ENCODE measurements at regions not wholly inside any gene's neighbourhood (a gene's known extent, or its start where the extent isn't known, plus 50 kb on each side); places are given as distances from the start of the nearest gene placed in this dataset.

DNA sequence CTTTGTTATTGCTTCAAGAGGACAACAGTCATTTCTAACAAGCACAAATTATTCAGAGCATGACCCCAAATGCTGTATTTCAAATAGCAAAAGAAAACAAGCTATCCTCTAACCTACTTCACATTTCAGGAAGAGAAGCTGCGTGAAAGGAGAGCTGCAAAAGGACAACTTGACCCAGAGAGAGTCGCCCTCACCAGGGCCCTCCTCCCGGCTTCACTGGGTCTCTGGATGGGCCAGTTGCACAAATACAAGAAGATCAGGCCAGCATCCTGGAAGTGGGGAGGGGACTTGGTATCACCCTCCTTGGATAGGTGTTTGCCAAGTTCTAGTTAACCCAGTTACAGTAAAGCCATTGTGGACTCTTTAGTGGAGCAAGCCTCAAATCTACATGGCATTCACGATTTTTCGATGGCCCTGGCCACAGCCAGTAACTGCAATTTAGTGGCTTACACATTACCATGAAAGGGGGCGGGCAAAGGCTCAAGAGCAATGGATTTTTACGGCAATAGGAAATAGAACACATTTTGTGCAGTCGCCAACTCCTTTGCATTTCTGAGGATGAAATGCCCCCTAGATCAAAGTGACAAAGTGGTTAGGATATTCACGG lies 166.9 kb upstream of the DIO2 start:
- H3K27me3 ChIP-seq (ENCODE audit: control insufficient read depth in 1 of 2, insufficient read depth in 2 of 2, low read length in 2 of 2) = no peaks in the 10 kb centered on the region
- peaks cover 0 to 4% of the 10 kb centered on the region in 2 experiments for H3K9me3 ChIP-seq (ENCODE audit: control insufficient read depth in 1 of 2, insufficient read depth in 1 of 2, low read length in 2 of 2)
- H3K27ac ChIP-seq (ENCODE audit: low read depth in 1 of 2, low read length in 2 of 2) = no peak overlapping the region
- Mint-ChIP-seq H3K4me3 (no peak overlapping the region), H3K4me1 (ENCODE audit: low read depth) (no peaks in the 10 kb centered on the region), H3K27me3 (no peaks in the 10 kb centered on the region), H3K36me3 (ENCODE audit: low read depth) (no peaks in the 10 kb centered on the region), H3K9me3 (peaks cover 3% of the 10 kb centered on the region), H3K27ac (no peak overlapping the region)
- TF ChIP-seq, protein P1, sequence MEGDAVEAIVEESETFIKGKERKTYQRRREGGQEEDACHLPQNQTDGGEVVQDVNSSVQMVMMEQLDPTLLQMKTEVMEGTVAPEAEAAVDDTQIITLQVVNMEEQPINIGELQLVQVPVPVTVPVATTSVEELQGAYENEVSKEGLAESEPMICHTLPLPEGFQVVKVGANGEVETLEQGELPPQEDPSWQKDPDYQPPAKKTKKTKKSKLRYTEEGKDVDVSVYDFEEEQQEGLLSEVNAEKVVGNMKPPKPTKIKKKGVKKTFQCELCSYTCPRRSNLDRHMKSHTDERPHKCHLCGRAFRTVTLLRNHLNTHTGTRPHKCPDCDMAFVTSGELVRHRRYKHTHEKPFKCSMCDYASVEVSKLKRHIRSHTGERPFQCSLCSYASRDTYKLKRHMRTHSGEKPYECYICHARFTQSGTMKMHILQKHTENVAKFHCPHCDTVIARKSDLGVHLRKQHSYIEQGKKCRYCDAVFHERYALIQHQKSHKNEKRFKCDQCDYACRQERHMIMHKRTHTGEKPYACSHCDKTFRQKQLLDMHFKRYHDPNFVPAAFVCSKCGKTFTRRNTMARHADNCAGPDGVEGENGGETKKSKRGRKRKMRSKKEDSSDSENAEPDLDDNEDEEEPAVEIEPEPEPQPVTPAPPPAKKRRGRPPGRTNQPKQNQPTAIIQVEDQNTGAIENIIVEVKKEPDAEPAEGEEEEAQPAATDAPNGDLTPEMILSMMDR (IDR thresholded peaks at IDR 0.05) = no peak
- DNase-seq (no peak), ATAC-seq (ENCODE audit: poor library complexity) (no peak)
- H3K36me3 ChIP-seq (ENCODE audit: insufficient read depth, low read length) = no peaks in the 10 kb centered on the region
- ChIA-PET CTCF (no interaction called here), POLR2A (no interaction called here)
- intact Hi-C loops (cut with DNase I, micrococcal nuclease) = no loop called here
- no peaks in the 10 kb centered on the region for H3K4me1 ChIP-seq (ENCODE audit: insufficient read depth, low read length)
- no peak overlapping the region for H3K4me3 ChIP-seq (ENCODE audit: low read length)

- no peak for DNase-seq
- H3K36me3 Mint-ChIP-seq (ENCODE audit: low read depth) = no peaks in the 10 kb centered on the region
- intact Hi-C loops (cut with DNase I, micrococcal nuclease) = no loop called here
- no peak overlapping the region for H3K27ac Mint-ChIP-seq
- H3K9me3 Mint-ChIP-seq = peaks cover 9% of the 10 kb centered on the region
- Histone ChIP-seq H3K36me3 (ENCODE audit: insufficient read depth, low read length) (no peaks in the 10 kb centered on the region), H3K9me3 (ENCODE audit: control insufficient read depth in 1 of 2, insufficient read depth in 1 of 2, low read length in 2 of 2) (no peaks in the 10 kb centered on the region), H3K4me3 (ENCODE audit: low read length) (no peak overlapping the region), H3K27ac (ENCODE audit: low read depth in 1 of 2, low read length in 2 of 2) (no peak overlapping the region), H3K27me3 (ENCODE audit: control insufficient read depth in 1 of 2, insufficient read depth in 2 of 2, low read length in 2 of 2) (no peaks in the 10 kb centered on the region), H3K4me1 (ENCODE audit: insufficient read depth, low read length) (no peaks in the 10 kb centered on the region)
- no peak overlapping the region for H3K4me3 Mint-ChIP-seq
- ATAC-seq (ENCODE audit: poor library complexity) = no peak
- CTCF ChIA-PET = no interaction called here
- H3K4me1 Mint-ChIP-seq (ENCODE audit: low read depth) = no peaks in the 10 kb centered on the region
- TF ChIP-seq, protein P1 (IDR thresholded peaks at IDR 0.05) = no peak
- POLR2A ChIA-PET = no interaction called here
- no peaks in the 10 kb centered on the region for H3K27me3 Mint-ChIP-seq
Observed at GRCh38 chr14:80364816-80365215, 153.5 kb upstream of the DIO2 start.

DNA sequence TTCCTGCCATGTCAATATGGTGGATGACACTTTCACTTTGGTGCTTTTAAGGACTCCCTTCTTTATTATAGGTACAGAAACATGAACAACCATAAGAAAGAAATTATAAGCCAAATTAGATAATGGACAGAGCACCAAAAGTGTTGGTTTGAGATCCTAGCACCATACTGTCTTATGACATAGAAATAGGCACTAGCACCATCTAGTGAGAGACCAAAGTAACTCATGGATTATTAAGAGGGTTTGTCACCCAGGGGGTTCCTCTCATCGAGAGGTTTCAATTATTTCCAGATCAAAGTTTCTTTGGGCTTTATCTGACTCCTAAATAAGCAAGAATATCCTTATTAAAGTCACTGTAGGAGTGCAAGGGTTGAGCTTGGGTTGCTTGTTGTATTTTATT lies 153.0 kb upstream of the DIO2 start:
- Mint-ChIP-seq H3K4me1 (ENCODE audit: low read depth) (no peaks in the 10 kb centered on the region), H3K27me3 (no peaks in the 10 kb centered on the region), H3K9me3 (peaks cover 9% of the 10 kb centered on the region), H3K36me3 (ENCODE audit: low read depth) (no peaks in the 10 kb centered on the region), H3K27ac (no peak overlapping the region), H3K4me3 (no peak overlapping the region)
- no peaks in the 10 kb centered on the region for H3K36me3 ChIP-seq (ENCODE audit: insufficient read depth, low read length)
- ChIA-PET POLR2A (no interaction called here), CTCF (no interaction called here)
- H3K4me3 ChIP-seq (ENCODE audit: low read length) = no peak overlapping the region
- ATAC-seq (ENCODE audit: poor library complexity) (no peak), DNase-seq (no peak)
- no peaks in the 10 kb centered on the region for H3K4me1 ChIP-seq (ENCODE audit: insufficient read depth, low read length)
- H3K9me3 ChIP-seq (ENCODE audit: control insufficient read depth in 1 of 2, insufficient read depth in 1 of 2, low read length in 2 of 2) = no peaks in the 10 kb centered on the region
- TF ChIP-seq, protein P1 (IDR thresholded peaks at IDR 0.05) = no peak
- H3K27me3 ChIP-seq (ENCODE audit: control insufficient read depth in 1 of 2, insufficient read depth in 2 of 2, low read length in 2 of 2) = no peaks in the 10 kb centered on the region
- intact Hi-C loops (cut with DNase I, micrococcal nuclease) = no loop called here
- no peak overlapping the region for H3K27ac ChIP-seq (ENCODE audit: low read depth in 1 of 2, low read length in 2 of 2)

All from CD4-positive, alpha-beta T cell (primary cell).